H9 (cell line): ENCODE measurements at regions not wholly inside any gene's neighbourhood (a gene's known extent, or its start where the extent isn't known, plus 50 kb on each side); places are given as distances from the start of the nearest gene placed in this dataset.

Experiments used
- DNase-seq: peaks from one replicate; pipeline ENCODE4 v3.0.0-alpha.2; 2017
- H2AFZ ChIP-seq: one replicate; pipeline ENCODE4 v1.6.1; 2013; ENCODE audit warnings: mild to moderate bottlenecking, low read length, control low read depth, moderate library complexity
- H2AK5ac ChIP-seq: 2 replicates; pipeline ENCODE4 v1.6.1; 2013; ENCODE audit warnings: low read length, control low read depth, mixed read lengths; ENCODE audit not compliant: insufficient read length
- H2BK120ac ChIP-seq: one replicate; pipeline ENCODE4 v1.6.1; 2013; ENCODE audit warnings: low read depth, mild to moderate bottlenecking, low read length, control low read depth, inconsistent platforms; ENCODE audit not compliant: poor library complexity, severe bottlenecking
- H2BK12ac ChIP-seq: 2 replicates; pipeline ENCODE4 v1.6.1; 2013; ENCODE audit warnings: low read length, control low read depth, mixed read lengths, low read depth; ENCODE audit not compliant: insufficient read length
- H2BK15ac ChIP-seq: 2 replicates; pipeline ENCODE4 v1.6.1; 2013; ENCODE audit warnings: low read depth, low read length, control low read depth
- H2BK20ac ChIP-seq: one replicate; pipeline ENCODE4 v1.6.1; 2013; ENCODE audit warnings: low read depth, mild to moderate bottlenecking, low read length, control low read depth, inconsistent platforms; ENCODE audit not compliant: poor library complexity, severe bottlenecking
- H2BK5ac ChIP-seq: 2 replicates; pipeline ENCODE4 v1.6.1; 2013; ENCODE audit warnings: low read length, control low read depth, mixed read lengths; ENCODE audit not compliant: insufficient read length
- H3K14ac ChIP-seq: 2 replicates; pipeline ENCODE4 v1.6.1; 2013; ENCODE audit warnings: low read length, control low read depth; ENCODE audit not compliant: insufficient read depth
- H3K18ac ChIP-seq: 2 replicates; pipeline ENCODE4 v1.6.1; 2013; ENCODE audit warnings: low read depth, mild to moderate bottlenecking, mixed read lengths, low read length, control low read depth; ENCODE audit not compliant: insufficient read length
- H3K23ac ChIP-seq: 2 replicates; pipeline ENCODE4 v1.6.1; 2013; ENCODE audit warnings: low read length, control low read depth, mixed read lengths, low read depth; ENCODE audit not compliant: insufficient read length
- H3K23me2 ChIP-seq: 2 replicates; pipeline ENCODE4 v1.6.1; 2013; ENCODE audit warnings: low read depth, mild to moderate bottlenecking, mixed read lengths, low read length, control low read depth; ENCODE audit not compliant: insufficient read length, poor library complexity, severe bottlenecking
- H3K27ac ChIP-seq: 2 replicates; pipeline ENCODE4 v1.5.1; 2013; ENCODE audit warnings: low read length, control low read depth, mixed read lengths, low read depth; ENCODE audit not compliant: insufficient read length
- H3K27me3 ChIP-seq: 2 replicates; pipeline ENCODE4 v1.6.1; 2013; ENCODE audit warnings: low read length, control low read depth, inconsistent platforms; ENCODE audit not compliant: insufficient read depth
- H3K4ac ChIP-seq: 2 replicates; pipeline ENCODE4 v1.6.1; 2013; ENCODE audit warnings: low read depth, mild to moderate bottlenecking, control low read depth, inconsistent platforms, low read length, moderate library complexity
- H3K4me1 ChIP-seq: 2 replicates; pipeline ENCODE4 v1.6.1; 2013; ENCODE audit warnings: low read length, control low read depth, inconsistent platforms; ENCODE audit not compliant: insufficient read depth
- H3K4me2 ChIP-seq: 2 replicates; pipeline ENCODE4 v1.6.1; 2013; ENCODE audit warnings: low read length, control low read depth, mixed read lengths; ENCODE audit not compliant: insufficient read length, insufficient read depth
- H3K56ac ChIP-seq: 2 replicates; pipeline ENCODE4 v1.6.1; 2013; ENCODE audit warnings: low read depth, mild to moderate bottlenecking, mixed read lengths, low read length, control low read depth; ENCODE audit not compliant: insufficient read length
- H3K79me1 ChIP-seq: 2 replicates; pipeline ENCODE4 v1.6.1; 2013; ENCODE audit warnings: low read depth, mild to moderate bottlenecking, moderate library complexity, low read length, control low read depth, inconsistent platforms; ENCODE audit not compliant: insufficient read depth, poor library complexity, severe bottlenecking
- H3K79me2 ChIP-seq: 2 replicates; pipeline ENCODE4 v1.6.1; 2013; ENCODE audit warnings: low read length, control low read depth, inconsistent platforms; ENCODE audit not compliant: insufficient read depth
- H3K9ac ChIP-seq: 2 replicates; pipeline ENCODE4 v1.6.1; 2013; ENCODE audit warnings: low read length, control low read depth, mixed read lengths; ENCODE audit not compliant: insufficient read length; ENCODE audit errors: extremely low read depth
- H3K9me3 ChIP-seq: one replicate; pipeline ENCODE4 v1.6.1; 2013; ENCODE audit warnings: low read depth, low read length, inconsistent platforms; ENCODE audit not compliant: control insufficient read depth
- H3T11ph ChIP-seq: one replicate; pipeline ENCODE4 v1.6.1; 2013; ENCODE audit warnings: mild to moderate bottlenecking, low read length, control low read depth, inconsistent platforms
- H4K20me1 ChIP-seq: one replicate; pipeline ENCODE4 v1.6.1; 2013; ENCODE audit not compliant: control insufficient read depth, insufficient read length, insufficient read depth
- H4K5ac ChIP-seq: 2 replicates; pipeline ENCODE4 v1.6.1; 2013; ENCODE audit warnings: low read depth, mild to moderate bottlenecking, mixed read lengths, low read length, control low read depth; ENCODE audit not compliant: insufficient read length
- H4K8ac ChIP-seq: replicated peaks from 2 replicates; pipeline ENCODE4 v1.6.1; 2013; ENCODE audit warnings: low read length, control low read depth, mixed read lengths, low read depth; ENCODE audit not compliant: insufficient read length
- H4K91ac ChIP-seq: 2 replicates; pipeline ENCODE4 v1.6.1; 2013; ENCODE audit warnings: low read depth, mild to moderate bottlenecking, moderate library complexity, mixed read lengths, low read length, control low read depth; ENCODE audit not compliant: insufficient read length
- H3K27ac Mint-ChIP-seq, 3 experiments: 2 replicates in 2 of 3; 3 replicates in 1 of 3; pipeline ENCODE4 v1.8.0; 2020 to 2021; ENCODE audit warnings: mixed read lengths in 3 of 3, mild to moderate bottlenecking in 1 of 3, moderate library complexity in 1 of 3
- H3K27me3 Mint-ChIP-seq: 2 replicates; pipeline ENCODE4 v1.8.0; 2021; ENCODE audit warnings: low read depth, mild to moderate bottlenecking, moderate library complexity, mixed read lengths
- H3K36me3 Mint-ChIP-seq, 3 experiments: 2 replicates in 2 of 3; 3 replicates in 1 of 3; pipeline ENCODE4 v1.8.0; 2020 to 2021; ENCODE audit warnings: low read depth in 3 of 3, mixed read lengths in 3 of 3; ENCODE audit not compliant: insufficient read depth in 1 of 3
- H3K4me1 Mint-ChIP-seq, 2 experiments: 2 replicates each; pipeline ENCODE4 v1.8.0; 2020; ENCODE audit warnings: mixed read lengths in 2 of 2
- H3K4me3 Mint-ChIP-seq, 2 experiments: 2 replicates in 1 of 2; 3 replicates in 1 of 2; pipeline ENCODE4 v1.8.0; 2020 to 2021; ENCODE audit warnings: mild to moderate bottlenecking in 2 of 2, mixed read lengths in 2 of 2, moderate library complexity in 1 of 2
- H3K9me3 Mint-ChIP-seq, 2 experiments: 2 replicates in 1 of 2; 3 replicates in 1 of 2; pipeline ENCODE4 v1.8.0; 2020; ENCODE audit warnings: mild to moderate bottlenecking in 2 of 2, mixed read lengths in 2 of 2, moderate library complexity in 1 of 2
- CTCF ChIP-seq: fragments of 200-600 bp; sonication (generic); conservative IDR thresholded peaks from 3 replicates; pipeline ENCODE4 v1.8.0; 2021; ENCODE audit warnings: antibody characterized with exemption, mild to moderate bottlenecking
- WGBS: extraction: QIAGEN DNeasy Blood & Tissue Kit; methylation state at CpG from one replicate; pipeline ENCODE4 v1.1.7; 2013; ENCODE audit warnings: missing lambda C conversion rate, low lambda C conversion rate, mixed read lengths; ENCODE audit not compliant: insufficient read length; ENCODE audit errors: extremely low coverage; 5-methylcytosine and 5-hydroxymethylcytosine counted together

- Histone ChIP-seq H3K56ac (no peak overlapping the region), H3K4me1 (no peaks in the 10 kb centered on the region), H3K27ac (no peak overlapping the region), H4K20me1 (no peaks in the 10 kb centered on the region), H3K9me3 (no peaks in the 10 kb centered on the region), H3K14ac (no peak overlapping the region), H3K9ac (no peak overlapping the region), H3K23ac (no peak overlapping the region), H3K4ac (no peak overlapping the region), H3K18ac (no peak overlapping the region), H2AFZ (no peak overlapping the region), H4K5ac (no peak overlapping the region), H2BK5ac (no peak overlapping the region), H3K27me3 (no peaks in the 10 kb centered on the region), H3T11ph (no peak overlapping the region), H2BK20ac (no peak overlapping the region), H4K91ac (no peak overlapping the region), H2BK120ac (no peak overlapping the region), H2AK5ac (no peak overlapping the region), H3K23me2 (no peaks in the 10 kb centered on the region), H2BK12ac (no peak overlapping the region), H3K79me2 (no peaks in the 10 kb centered on the region), H3K79me1 (no peaks in the 10 kb centered on the region), H4K8ac (no peak overlapping the region), H3K4me2 (no peak overlapping the region), H2BK15ac (no peak overlapping the region)
- WGBS, result no CpG with 5 or more reads among the region's 7 CpGs
- Mint-ChIP-seq H3K4me1 (peaks cover 7 to 13% of the 10 kb centered on the region in 2 experiments; a peak in 3 of 4 replicates), H3K36me3 (peaks cover 3 to 6% (median 4%) of the 10 kb centered on the region in 3 experiments; a peak in 4 of 7 replicates), H3K4me3 (no peak overlapping the region), H3K27me3 (peaks cover 11% of the 10 kb centered on the region), H3K27ac (no peak overlapping the region), H3K9me3 (peaks cover 4 to 5% of the 10 kb centered on the region in 2 experiments; a peak in 4 of 5 replicates)
- no peak for TF ChIP-seq CTCF
- no peak for DNase-seq
These were observed 331.5 kb upstream of the RGMA start for GRCh38 chr15:93420477-93420876.
